ENCODE measurements at regions not wholly inside any gene's neighbourhood (a gene's known extent, or its start where the extent isn't known, plus 50 kb on each side); places are given as distances from the start of the nearest gene placed in this dataset.
"Not testable (repeated sequence)": the region's sequence is repeated elsewhere in the genome, so short reads cannot be mapped to it uniquely, and the experiment has no call there.

- no peak for DNase-seq (ENCODE audit: low spot score)
Observed at GRCh38 chr2:123717636-123718334, 307.3 kb upstream of the CNTNAP5 start.

- DNase-seq (ENCODE audit: low spot score) = no peak
Observed at GRCh38 chr2:123720760-123721159, 304.3 kb upstream of the CNTNAP5 start.

- DNase-seq (ENCODE audit: low spot score) = no peak
Observed at GRCh38 chr2:123723706-123724105, 301.4 kb upstream of the CNTNAP5 start.

- no peak for DNase-seq (ENCODE audit: low spot score)
Observed at GRCh38 chr2:123732563-123732962, 292.5 kb upstream of the CNTNAP5 start.

GRCh38 chr2:123737371-123737770 is 287.7 kb upstream of the CNTNAP5 start:
- no peak for DNase-seq (ENCODE audit: low spot score)

GRCh38 chr2:123738643-123739042 is 286.4 kb upstream of the CNTNAP5 start:
- DNase-seq (ENCODE audit: low spot score) = no peak

GRCh38 chr2:123746006-123746405 is 279.1 kb upstream of the CNTNAP5 start:
- DNase-seq (ENCODE audit: low spot score) = peak; percentile 5

- DNase-seq (ENCODE audit: low spot score) = no peak
Observed at GRCh38 chr2:123747326-123747725, 277.8 kb upstream of the CNTNAP5 start.

- DNase-seq (ENCODE audit: low spot score) = no peak
Observed at GRCh38 chr2:123762221-123762620, 262.9 kb upstream of the CNTNAP5 start.

- no peak for DNase-seq (ENCODE audit: low spot score)
Observed at GRCh38 chr2:123768233-123768632, 256.9 kb upstream of the CNTNAP5 start.

GRCh38 chr2:123769001-123769400 is 256.1 kb upstream of the CNTNAP5 start:
- no peak for DNase-seq (ENCODE audit: low spot score)

GRCh38 chr2:123770996-123771720 is 253.9 kb upstream of the CNTNAP5 start:
- no peak for DNase-seq (ENCODE audit: low spot score)

- no peak for DNase-seq (ENCODE audit: low spot score)
Observed at GRCh38 chr2:123771928-123772632, 253.0 kb upstream of the CNTNAP5 start.

GRCh38 chr2:123777116-123777515 is 248.0 kb upstream of the CNTNAP5 start:
- DNase-seq (ENCODE audit: low spot score) = no peak

GRCh38 chr2:123783164-123783563 is 241.9 kb upstream of the CNTNAP5 start:
- no peak for DNase-seq (ENCODE audit: low spot score)

- no peak for DNase-seq (ENCODE audit: low spot score)
Observed at GRCh38 chr2:123785332-123785731, 239.8 kb upstream of the CNTNAP5 start.

GRCh38 chr2:123791207-123791606 is 233.9 kb upstream of the CNTNAP5 start:
- DNase-seq (ENCODE audit: low spot score) = no peak

GRCh38 chr2:123791684-123792083 is 233.4 kb upstream of the CNTNAP5 start:
- no peak for DNase-seq (ENCODE audit: low spot score)

- DNase-seq (ENCODE audit: low spot score) = not testable (repeated sequence)
Observed at GRCh38 chr2:123804126-123804525, 221.0 kb upstream of the CNTNAP5 start.

GRCh38 chr2:123805746-123806145 is 219.3 kb upstream of the CNTNAP5 start:
- DNase-seq (ENCODE audit: low spot score) = not testable (repeated sequence)

- no peak for DNase-seq (ENCODE audit: low spot score)
Observed at GRCh38 chr2:123808243-123808642, 216.8 kb upstream of the CNTNAP5 start.

- DNase-seq (ENCODE audit: low spot score) = no peak
Observed at GRCh38 chr2:123811846-123812245, 213.2 kb upstream of the CNTNAP5 start.

- DNase-seq (ENCODE audit: low spot score) = no peak
Observed at GRCh38 chr2:123816203-123816602, 208.9 kb upstream of the CNTNAP5 start.

All from HuH-7 (cell line).